HK-2 (cell line): ENCODE measurements at regions not wholly inside any gene's neighbourhood (a gene's known extent, or its start where the extent isn't known, plus 50 kb on each side); places are given as distances from the start of the nearest gene placed in this dataset.

Experiments
- DNase-seq: peaks from one replicate; pipeline ENCODE4 v3.0.0-alpha.2; 2018; ENCODE audit not compliant: unreplicated experiment

- DNase-seq: no peak
Observed at GRCh38 chr2:217338306-217338916, 478.5 kb upstream of the TNP1 start.

DNA sequence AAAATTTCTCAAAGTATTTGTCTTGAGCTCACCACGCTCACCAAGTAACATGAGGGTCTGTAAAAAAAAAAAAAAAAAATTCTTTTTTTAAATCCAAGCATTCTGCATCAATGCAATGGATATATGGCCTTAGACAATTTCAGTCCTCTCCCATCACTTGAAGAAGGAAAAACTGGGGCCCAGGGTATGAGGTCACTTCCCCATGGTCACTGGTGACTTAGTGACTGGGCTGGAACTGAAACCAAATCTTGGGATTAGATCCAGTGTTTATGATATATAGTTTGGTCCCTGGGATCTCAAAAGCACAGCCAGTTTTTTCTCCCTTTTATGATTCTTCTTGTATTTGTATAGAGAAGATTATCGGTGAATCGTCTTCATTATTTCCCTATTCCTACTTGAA is 477.9 kb upstream of the TNP1 start:
- no peak for DNase-seq

DNA sequence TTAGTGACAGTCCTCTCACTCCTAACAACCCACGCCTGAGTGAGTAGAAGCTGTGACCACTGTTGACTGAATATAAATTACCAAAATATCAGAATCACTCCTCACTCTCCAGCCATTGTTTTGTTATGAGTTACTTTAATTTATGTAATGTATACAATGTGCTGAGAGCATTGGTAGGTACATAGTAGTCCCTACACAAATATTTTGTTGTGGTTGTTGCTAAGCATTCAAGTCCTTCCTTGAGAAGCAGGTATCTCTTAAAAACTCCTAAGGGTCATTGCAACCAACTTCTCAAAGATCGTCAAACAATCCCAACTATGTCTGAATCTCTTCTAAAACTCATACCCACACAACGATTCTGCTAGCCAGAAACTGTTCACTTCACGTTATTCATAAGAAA is 476.8 kb upstream of the TNP1 start:
- DNase-seq: no peak

- DNase-seq: no peak
Observed at GRCh38 chr2:217335341-217335966, 475.6 kb upstream of the TNP1 start.

DNA sequence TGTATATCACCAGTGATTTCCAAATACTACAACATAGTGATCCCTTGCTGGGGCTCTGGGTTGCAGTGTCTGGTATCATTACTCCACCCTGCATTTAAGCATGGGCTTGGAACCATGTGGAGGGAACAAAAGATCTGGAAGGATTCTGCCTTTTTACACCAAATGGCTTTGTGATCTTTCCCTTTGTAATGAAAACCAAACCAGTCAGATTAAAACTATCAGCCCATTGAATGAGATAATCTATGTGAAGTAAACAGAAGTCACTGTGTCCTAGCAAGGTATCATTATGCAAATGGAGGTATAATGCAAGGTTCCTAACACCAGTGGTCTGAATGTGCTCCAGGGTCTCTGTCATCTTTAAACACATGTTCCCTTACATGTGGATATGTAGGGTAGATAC is 474.7 kb upstream of the TNP1 start:
- DNase-seq: no peak

- DNase-seq: no peak
Observed at GRCh38 chr2:217332866-217333265, 473.0 kb upstream of the TNP1 start.

DNA sequence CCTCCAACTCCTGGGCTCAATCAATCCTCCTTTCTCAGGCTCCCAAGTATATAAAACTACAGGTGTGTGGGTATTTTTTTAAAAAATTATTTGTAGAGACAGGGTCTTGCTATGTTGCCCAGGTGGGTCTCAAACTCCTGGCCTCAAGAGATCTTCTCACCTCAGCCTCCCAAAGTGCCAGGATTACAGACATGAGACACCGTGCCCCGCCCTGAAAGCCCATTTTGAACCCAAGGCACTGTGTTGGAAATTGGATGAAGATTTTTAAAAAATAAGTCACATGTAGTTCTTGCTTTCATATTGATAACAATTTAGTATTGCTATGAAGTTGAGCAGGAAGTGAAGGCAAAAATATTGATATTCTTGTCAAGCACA is 472.5 kb upstream of the TNP1 start:
- DNase-seq: no peak

DNA sequence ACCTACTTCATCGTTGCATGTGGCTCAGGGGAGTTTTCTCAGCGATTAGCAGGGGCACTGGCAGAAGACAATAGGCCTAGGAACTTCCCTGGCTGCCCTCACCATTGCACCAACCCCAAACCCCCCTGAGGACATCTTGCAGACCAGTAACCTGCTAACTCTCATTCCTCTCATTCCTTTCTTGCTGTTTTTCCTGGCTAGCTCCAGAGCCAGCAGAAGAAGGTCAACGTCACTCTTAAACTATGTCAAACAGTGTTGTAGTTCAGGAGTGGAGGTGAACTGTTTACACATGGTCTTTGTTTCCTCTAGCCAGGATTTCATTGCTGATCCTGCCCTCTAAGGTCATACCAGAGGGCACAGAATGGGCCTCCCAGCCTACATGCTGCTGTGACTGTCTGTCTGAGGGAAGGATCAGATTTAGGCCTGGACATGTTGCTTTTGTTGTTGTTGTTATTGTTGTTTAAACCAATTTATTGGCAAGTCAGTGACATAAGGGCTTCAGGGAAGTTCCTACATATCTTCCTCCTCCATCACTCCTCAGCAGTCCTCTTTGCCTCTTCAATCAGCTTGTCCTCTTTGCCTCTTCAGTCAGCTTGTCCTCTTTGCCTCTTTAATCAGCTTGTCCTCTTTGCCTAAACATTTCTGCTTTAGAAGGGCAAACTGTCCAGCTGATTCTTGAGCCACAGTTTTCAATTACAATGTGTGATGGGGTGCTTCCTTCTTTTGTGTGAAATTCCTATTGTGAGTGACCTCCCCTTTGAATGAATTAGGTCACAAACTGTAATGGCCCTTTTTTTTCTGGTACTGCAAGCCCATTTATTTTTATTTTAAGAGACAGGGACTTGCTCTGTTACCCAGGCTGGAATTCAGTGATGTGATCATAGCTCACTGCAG is 471.9 kb upstream of the TNP1 start:
- DNase-seq: peak; percentile 20

DNA sequence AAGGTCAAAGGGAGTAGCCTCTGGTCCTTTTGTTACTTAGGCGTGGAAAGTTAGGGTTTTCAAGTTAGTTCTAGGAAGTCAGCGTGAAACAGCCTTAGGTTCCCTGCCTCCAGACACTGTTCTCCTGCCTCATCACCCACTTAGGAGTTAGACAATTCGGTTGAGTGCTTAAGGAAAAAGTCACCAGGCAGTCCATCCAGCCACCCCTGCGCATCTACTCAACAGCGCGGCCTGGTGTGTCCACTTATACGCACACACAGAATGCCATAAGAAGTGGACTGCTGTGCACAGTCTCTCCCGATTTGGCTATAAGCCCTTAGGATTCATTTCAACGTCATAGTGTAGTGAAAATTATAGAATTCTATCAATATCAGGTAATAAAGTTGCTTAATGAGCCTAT is 470.8 kb upstream of the TNP1 start:
- no peak for DNase-seq

GRCh38 chr2:217329023-217329431 is 469.2 kb upstream of the TNP1 start:
- no peak for DNase-seq

DNA sequence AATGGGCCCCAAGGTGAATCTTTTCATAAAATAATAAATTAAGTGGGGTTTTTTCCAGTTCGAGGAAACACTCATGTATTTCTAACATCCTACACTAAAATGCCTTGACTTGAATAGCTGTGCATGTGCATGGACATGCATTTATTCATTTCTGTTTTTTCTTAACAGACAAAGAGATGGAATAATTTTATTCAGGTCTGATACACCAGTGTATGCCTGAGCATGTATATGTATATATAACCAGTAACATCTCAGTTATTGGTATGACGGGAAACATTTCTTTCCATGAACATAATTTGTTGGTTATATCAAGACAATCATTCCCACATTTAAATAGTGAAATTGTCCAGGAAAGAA is 468.7 kb upstream of the TNP1 start:
- DNase-seq: no peak

GRCh38 chr2:217327953-217328621 is 468.2 kb upstream of the TNP1 start:
- DNase-seq: no peak

GRCh38 chr2:217326238-217327022 is 466.6 kb upstream of the TNP1 start:
- DNase-seq: no peak

GRCh38 chr2:217325816-217326215 is 466.0 kb upstream of the TNP1 start:
- DNase-seq: no peak

GRCh38 chr2:217325251-217325650 is 465.4 kb upstream of the TNP1 start:
- no peak for DNase-seq

GRCh38 chr2:217316743-217317142 is 456.9 kb upstream of the TNP1 start:
- DNase-seq: no peak

- no peak for DNase-seq
Observed at GRCh38 chr2:217314021-217314460, 454.2 kb upstream of the TNP1 start.

GRCh38 chr2:217313386-217313785 is 453.5 kb upstream of the TNP1 start:
- DNase-seq: no peak

DNA sequence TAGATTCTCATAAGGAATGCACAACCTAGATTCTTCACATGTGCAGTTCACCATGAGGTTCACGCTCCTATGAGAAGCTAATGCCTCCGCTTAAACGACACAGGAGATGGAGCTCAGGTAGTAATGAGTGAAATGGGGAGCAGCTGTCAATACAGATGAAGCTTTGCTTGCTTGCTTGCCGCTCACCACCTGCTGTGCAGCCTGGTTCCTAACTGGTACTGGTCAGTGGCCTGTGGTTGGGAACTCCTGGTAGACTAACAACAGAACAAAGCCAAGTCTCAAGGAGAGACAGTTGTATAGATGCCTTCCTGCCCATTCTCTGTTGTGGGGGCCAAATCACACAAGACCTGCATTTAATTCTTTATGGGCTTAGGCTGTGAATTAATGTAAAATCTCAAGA is 449.2 kb upstream of the TNP1 start:
- DNase-seq: no peak

DNA sequence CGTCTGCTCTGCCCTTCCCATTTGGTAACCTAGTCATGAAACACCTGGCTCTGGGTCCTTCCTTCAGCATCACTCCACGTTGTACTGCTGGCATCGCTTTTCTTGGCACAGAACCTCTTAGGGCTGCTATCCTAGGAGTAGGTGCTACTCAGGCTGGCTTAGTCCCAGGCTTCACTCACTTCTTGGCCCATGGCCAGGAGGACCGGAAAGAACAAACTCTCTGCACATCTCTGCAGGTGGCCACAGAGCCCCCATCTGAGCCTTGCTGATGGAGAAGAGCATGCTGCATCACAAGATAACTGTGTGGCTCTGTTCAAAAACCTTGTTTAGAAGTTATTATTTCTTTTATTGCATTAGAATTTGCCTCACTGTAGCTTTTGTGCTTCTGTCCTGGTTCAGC is 447.2 kb upstream of the TNP1 start:
- no peak for DNase-seq

- no peak for DNase-seq
Observed at GRCh38 chr2:217305882-217306281, 446.0 kb upstream of the TNP1 start.

DNA sequence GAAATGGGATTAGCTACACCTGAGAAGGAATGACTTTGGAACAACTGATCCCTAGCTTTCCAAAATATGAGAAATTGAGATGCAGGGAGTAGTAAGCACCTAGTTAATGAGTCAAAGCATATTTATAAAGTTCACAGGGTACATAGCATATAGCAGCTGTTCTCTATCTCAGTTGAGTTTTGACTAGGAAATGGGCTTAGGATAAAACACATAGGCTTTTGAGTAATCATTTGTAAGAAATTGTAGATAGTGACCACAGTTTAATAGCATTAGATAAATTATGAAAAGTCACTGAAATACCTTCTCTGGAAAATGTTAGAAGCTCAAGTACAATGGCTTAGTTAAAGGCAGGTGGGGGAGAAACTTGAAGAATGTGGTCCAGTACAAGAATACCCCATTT is 444.7 kb upstream of the TNP1 start:
- DNase-seq: no peak
